OCI-LY3 (cell line): ENCODE measurements at regions not wholly inside any gene's neighbourhood (a gene's known extent, or its start where the extent isn't known, plus 50 kb on each side); places are given as distances from the start of the nearest gene placed in this dataset.

Experiments used
- H2AFZ ChIP-seq: fragments of 200-600, 300-600 bp; shearing (Covaris generic); 2 replicates; pipeline ENCODE4 v1.6.0; 2014; ENCODE audit warnings: antibody characterized with exemption, low read depth, low read length
- H3K27ac ChIP-seq: fragments of 200-600, 300-600 bp; sonication (generic); 2 replicates; pipeline ENCODE4 v1.5.1; 2014; ENCODE audit warnings: mild to moderate bottlenecking, low read length, moderate library complexity, mixed read lengths
- H3K27me3 ChIP-seq: fragments of 200-600, 300-600 bp; sonication (generic); 2 replicates; pipeline ENCODE4 v1.6.1; 2014; ENCODE audit warnings: low read depth, low read length, mixed read lengths
- H3K36me3 ChIP-seq: fragments of 200-600, 300-600 bp; sonication (generic); replicated peaks from 2 replicates; pipeline ENCODE3; 2014; ENCODE audit warnings: low read depth, low read length, mixed read lengths
- H3K4me1 ChIP-seq: fragments of 300-600, 200-600 bp; sonication (generic); 2 replicates; pipeline ENCODE4 v1.6.1; 2014; ENCODE audit warnings: low read length, mixed read lengths
- H3K4me2 ChIP-seq: fragments of 200-600, 300-600 bp; sonication (generic); 2 replicates; pipeline ENCODE4 v1.6.1; 2014; ENCODE audit warnings: low read length, mixed read lengths
- H3K4me3 ChIP-seq: fragments of 300-600, 200-600 bp; sonication (generic); 2 replicates; pipeline ENCODE4 v1.5.1; 2014; ENCODE audit warnings: antibody characterized with exemption, mild to moderate bottlenecking, low read length, moderate library complexity
- H3K79me2 ChIP-seq: fragments of 300-600, 200-600 bp; shearing (Covaris generic); 2 replicates; pipeline ENCODE4 v1.6.1; 2014; ENCODE audit warnings: mild to moderate bottlenecking, low read length, mixed read lengths
- H3K9ac ChIP-seq: fragments of 300-600, 200-600 bp; shearing (Covaris generic); 2 replicates; pipeline ENCODE4 v1.6.0; 2014; ENCODE audit warnings: mild to moderate bottlenecking, low read length, moderate library complexity
- H3K9me3 ChIP-seq: fragments of 200-600, 300-600 bp; shearing (Covaris generic); 2 replicates; pipeline ENCODE4 v1.6.1; 2014; ENCODE audit warnings: low read length, mixed read lengths; ENCODE audit not compliant: insufficient read depth
- H4K20me1 ChIP-seq: fragments of 200-600, 300-600 bp; sonication (generic); 2 replicates; pipeline ENCODE4 v1.6.1; 2016; ENCODE audit warnings: low read length, mixed read lengths; ENCODE audit not compliant: insufficient read depth
- CTCF ChIP-seq: fragments of 200-600, 300-600 bp; sonication (generic); IDR thresholded peaks from 2 replicates; pipeline ENCODE4 v1.5.1; 2014; ENCODE audit warnings: antibody characterized with exemption, low read length, low read depth
- EZH2phosphoT487 ChIP-seq: fragments of 200-600 bp; shearing (Covaris generic); IDR thresholded peaks from 2 replicates; pipeline ENCODE4 v1.6.1; 2018; ENCODE audit warnings: antibody characterized with exemption, mixed run types, low read depth

GRCh38 chr12:38155526-38156496 lies 160.8 kb upstream of the ALG10B start:
- Histone ChIP-seq H3K9ac (no peak overlapping the region), H3K4me3 (no peak overlapping the region), H3K36me3 (no peaks in the 10 kb centered on the region), H3K27ac (no peak overlapping the region), H4K20me1 (no peaks in the 10 kb centered on the region), H2AFZ (no peak overlapping the region), H3K4me1 (no peaks in the 10 kb centered on the region), H3K79me2 (no peaks in the 10 kb centered on the region), H3K27me3 (no peaks in the 10 kb centered on the region), H3K4me2 (no peak overlapping the region), H3K9me3 (no peaks in the 10 kb centered on the region)
- no peak for TF ChIP-seq EZH2phosphoT487

GRCh38 chr12:38156497-38157245 lies 159.9 kb upstream of the ALG10B start:
- no peaks in the 10 kb centered on the region for H4K20me1 ChIP-seq
- TF ChIP-seq EZH2phosphoT487, result no peak
- no peak for TF ChIP-seq CTCF
- H3K9me3 ChIP-seq, result no peaks in the 10 kb centered on the region
- H2AFZ ChIP-seq, result no peak overlapping the region
- no peak overlapping the region for H3K9ac ChIP-seq
- no peak overlapping the region for H3K4me3 ChIP-seq
- H3K27ac ChIP-seq, result no peak overlapping the region
- no peaks in the 10 kb centered on the region for H3K36me3 ChIP-seq
- H3K27me3 ChIP-seq, result no peaks in the 10 kb centered on the region
- no peaks in the 10 kb centered on the region for H3K4me1 ChIP-seq
- no peak overlapping the region for H3K4me2 ChIP-seq
- no peaks in the 10 kb centered on the region for H3K79me2 ChIP-seq

- H3K4me1 ChIP-seq, result no peaks in the 10 kb centered on the region
- no peak overlapping the region for H3K4me2 ChIP-seq
- TF ChIP-seq EZH2phosphoT487, result no peak
- TF ChIP-seq CTCF, result no peak
- no peaks in the 10 kb centered on the region for H3K9me3 ChIP-seq
- no peak overlapping the region for H3K27ac ChIP-seq
- H3K27me3 ChIP-seq, result no peaks in the 10 kb centered on the region
- H3K36me3 ChIP-seq, result no peaks in the 10 kb centered on the region
- no peaks in the 10 kb centered on the region for H3K79me2 ChIP-seq
- no peak overlapping the region for H2AFZ ChIP-seq
- H3K4me3 ChIP-seq, result no peak overlapping the region
- H4K20me1 ChIP-seq, result no peaks in the 10 kb centered on the region
- no peak overlapping the region for H3K9ac ChIP-seq
Measured at GRCh38 chr12:38157274-38157932, 159.2 kb upstream of the ALG10B start.

DNA sequence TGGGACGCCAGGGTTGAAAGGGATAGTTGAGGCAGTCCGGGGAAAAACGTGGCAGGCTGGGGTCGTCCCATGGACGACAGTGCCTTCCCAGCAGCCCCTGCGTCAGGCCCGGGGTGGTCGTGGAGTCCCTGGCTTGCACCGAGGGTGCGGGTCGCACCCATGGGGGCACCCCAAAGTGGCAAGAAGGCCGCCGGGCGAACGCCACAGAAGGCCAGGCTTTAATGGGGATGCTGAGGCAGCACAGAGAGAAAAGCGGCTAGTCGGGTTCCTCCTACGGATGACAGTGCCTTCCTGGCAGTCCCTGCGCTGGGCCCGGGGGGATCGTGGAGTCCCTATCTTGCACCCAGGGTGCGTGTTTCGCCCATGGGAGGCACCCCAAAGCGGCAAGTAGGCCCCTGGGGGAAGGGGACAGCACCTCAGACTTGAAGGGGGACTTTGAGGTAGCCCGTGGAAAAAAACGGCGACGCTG lies 158.6 kb upstream of the ALG10B start:
- Histone ChIP-seq H3K27ac (no peak overlapping the region), H3K27me3 (no peaks in the 10 kb centered on the region), H3K4me3 (no peak overlapping the region), H3K4me2 (no peak overlapping the region), H3K4me1 (no peaks in the 10 kb centered on the region), H3K36me3 (no peaks in the 10 kb centered on the region), H4K20me1 (no peaks in the 10 kb centered on the region), H3K79me2 (no peaks in the 10 kb centered on the region), H3K9me3 (no peaks in the 10 kb centered on the region), H3K9ac (no peak overlapping the region), H2AFZ (no peak overlapping the region)
- TF ChIP-seq CTCF, result no peak
- no peak for TF ChIP-seq EZH2phosphoT487
